ENCODE measurements at regions not wholly inside any gene's neighbourhood (a gene's known extent, or its start where the extent isn't known, plus 50 kb on each side); places are given as distances from the start of the nearest gene placed in this dataset.
A peak's percentile ranks its signal among the peaks of the same experiment; 100 is the strongest.

DNA sequence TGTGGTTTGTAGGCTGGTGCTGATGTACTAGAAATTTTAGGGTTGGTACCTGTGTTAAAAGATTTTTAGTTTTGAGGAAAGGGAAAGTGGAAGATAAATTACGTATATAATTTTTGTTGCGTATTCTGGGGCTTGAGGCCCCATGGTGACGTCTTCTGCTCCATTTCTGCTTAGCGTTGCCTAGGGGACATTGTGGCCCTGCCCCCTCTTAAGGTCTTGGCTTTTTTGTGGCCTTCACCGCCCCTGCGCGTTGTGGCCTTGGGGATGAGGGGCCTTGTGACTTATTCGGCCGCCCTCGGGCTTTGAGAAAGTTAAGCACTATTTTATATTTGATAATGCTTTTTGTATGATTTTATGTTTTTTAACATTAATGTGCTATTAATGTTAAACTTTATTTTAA, 182.0 kb downstream of the KLF13 start:
- Mint-ChIP-seq H3K27me3 (peaks cover 12% of the 10 kb centered on the region), H3K4me1 (ENCODE audit: low read depth) (peaks cover 20% of the 10 kb centered on the region), H3K36me3 (ENCODE audit: low read depth) (peaks cover 3% of the 10 kb centered on the region), H3K27ac (no peak overlapping the region), H3K4me3 (no peak overlapping the region), H3K9me3 (no peaks in the 10 kb centered on the region)
- intact Hi-C loops (cut with micrococcal nuclease), result no loop called here
- ATAC-seq (no peak), DNase-seq (no peak)
- ChIA-PET POLR2A (no interaction called here), CTCF (interaction anchor here (2.3 kb wide), 1 partner anchor 20 kb away, joined by 12 read pairs; no protein-coding TSS in a partner anchor)
- TF ChIP-seq, protein P1, sequence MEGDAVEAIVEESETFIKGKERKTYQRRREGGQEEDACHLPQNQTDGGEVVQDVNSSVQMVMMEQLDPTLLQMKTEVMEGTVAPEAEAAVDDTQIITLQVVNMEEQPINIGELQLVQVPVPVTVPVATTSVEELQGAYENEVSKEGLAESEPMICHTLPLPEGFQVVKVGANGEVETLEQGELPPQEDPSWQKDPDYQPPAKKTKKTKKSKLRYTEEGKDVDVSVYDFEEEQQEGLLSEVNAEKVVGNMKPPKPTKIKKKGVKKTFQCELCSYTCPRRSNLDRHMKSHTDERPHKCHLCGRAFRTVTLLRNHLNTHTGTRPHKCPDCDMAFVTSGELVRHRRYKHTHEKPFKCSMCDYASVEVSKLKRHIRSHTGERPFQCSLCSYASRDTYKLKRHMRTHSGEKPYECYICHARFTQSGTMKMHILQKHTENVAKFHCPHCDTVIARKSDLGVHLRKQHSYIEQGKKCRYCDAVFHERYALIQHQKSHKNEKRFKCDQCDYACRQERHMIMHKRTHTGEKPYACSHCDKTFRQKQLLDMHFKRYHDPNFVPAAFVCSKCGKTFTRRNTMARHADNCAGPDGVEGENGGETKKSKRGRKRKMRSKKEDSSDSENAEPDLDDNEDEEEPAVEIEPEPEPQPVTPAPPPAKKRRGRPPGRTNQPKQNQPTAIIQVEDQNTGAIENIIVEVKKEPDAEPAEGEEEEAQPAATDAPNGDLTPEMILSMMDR (IDR thresholded peaks at IDR 0.05), result no peak

DNA sequence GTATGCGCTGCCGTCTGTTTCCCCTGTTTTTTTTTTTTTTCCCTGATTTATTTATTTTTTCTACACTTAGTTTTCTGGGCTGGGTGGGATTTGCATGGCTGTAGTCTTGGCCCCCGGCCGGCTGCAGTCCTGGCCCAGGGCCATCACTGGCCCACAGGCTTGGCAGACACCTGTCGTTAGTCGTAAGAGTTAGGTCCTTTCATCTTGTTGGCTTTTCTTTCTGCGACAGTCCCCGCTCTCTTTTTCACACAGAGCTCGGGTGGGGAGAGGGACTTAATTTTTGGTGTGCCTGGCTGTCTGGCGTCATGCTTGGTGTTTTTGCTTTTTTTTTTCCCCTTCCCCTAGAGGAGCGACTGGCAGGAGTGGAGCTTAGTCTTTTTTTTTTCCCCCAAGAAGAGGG, 183.4 kb downstream of the KLF13 start:
- no peak for DNase-seq
- Mint-ChIP-seq H3K4me1 (ENCODE audit: low read depth) (peaks cover 20% of the 10 kb centered on the region), H3K27me3 (peaks cover 21% of the 10 kb centered on the region), H3K36me3 (ENCODE audit: low read depth) (peaks cover 3% of the 10 kb centered on the region), H3K4me3 (no peak overlapping the region), H3K9me3 (no peaks in the 10 kb centered on the region), H3K27ac (no peak overlapping the region)
- POLR2A ChIA-PET, result no interaction called here
- intact Hi-C loops (cut with micrococcal nuclease), result no loop called here
- peak; percentile 31 for ATAC-seq
- TF ChIP-seq, protein P1 (IDR thresholded peaks at IDR 0.05), result no peak
- CTCF ChIA-PET, result no interaction called here

GRCh38 chr15:31511707-31512310, 185.2 kb downstream of the KLF13 start:
- peaks cover 20% of the 10 kb centered on the region for H3K4me1 Mint-ChIP-seq (ENCODE audit: low read depth)
- H3K4me3 Mint-ChIP-seq, result peak overlapping the region; percentile 53
- peaks cover 3% of the 10 kb centered on the region for H3K36me3 Mint-ChIP-seq (ENCODE audit: low read depth)
- no peaks in the 10 kb centered on the region for H3K9me3 Mint-ChIP-seq
- TF ChIP-seq, protein P1 (IDR thresholded peaks at IDR 0.05), result no peak
- H3K27me3 Mint-ChIP-seq, result peaks cover 25% of the 10 kb centered on the region
- intact Hi-C loops (cut with micrococcal nuclease), result no loop called here
- ChIA-PET CTCF (no interaction called here), POLR2A (no interaction called here)
- H3K27ac Mint-ChIP-seq, result no peak overlapping the region
- ATAC-seq (peak; percentile 86), DNase-seq (peak; percentile 83)

- TF ChIP-seq, protein P1 (IDR thresholded peaks at IDR 0.05), result no peak
- Mint-ChIP-seq H3K27ac (no peak overlapping the region), H3K27me3 (peaks cover 26% of the 10 kb centered on the region), H3K9me3 (no peaks in the 10 kb centered on the region), H3K4me1 (ENCODE audit: low read depth) (peaks cover 17% of the 10 kb centered on the region), H3K4me3 (no peak overlapping the region), H3K36me3 (ENCODE audit: low read depth) (no peaks in the 10 kb centered on the region)
- ChIA-PET POLR2A (no interaction called here), CTCF (interaction anchor here (0.7 to 0.8 kb wide), 2 partner anchors 43 to 61 kb away, joined by 3 read pairs; no protein-coding TSS in a partner anchor)
- intact Hi-C loops (cut with micrococcal nuclease), result no loop called here
- ATAC-seq (no peak), DNase-seq (no peak)
Observed at GRCh38 chr15:31513178-31513577, 186.5 kb downstream of the KLF13 start.

GRCh38 chr15:31516440-31516839, 189.8 kb downstream of the KLF13 start:
- ChIA-PET CTCF (no interaction called here), POLR2A (interaction anchor here (2.7 kb wide), 1 partner anchor 10 kb away, joined by 7 read pairs; no protein-coding TSS in a partner anchor)
- no peaks in the 10 kb centered on the region for H3K36me3 Mint-ChIP-seq (ENCODE audit: low read depth)
- H3K27ac Mint-ChIP-seq, result no peak overlapping the region
- TF ChIP-seq, protein P1 (IDR thresholded peaks at IDR 0.05), result no peak
- no peak for ATAC-seq
- peaks cover 14% of the 10 kb centered on the region for H3K4me1 Mint-ChIP-seq (ENCODE audit: low read depth)
- no peaks in the 10 kb centered on the region for H3K9me3 Mint-ChIP-seq
- no peak for DNase-seq
- peaks cover 28% of the 10 kb centered on the region for H3K27me3 Mint-ChIP-seq
- intact Hi-C loops (cut with micrococcal nuclease), result no loop called here
- no peak overlapping the region for H3K4me3 Mint-ChIP-seq

All from activated CD8-positive, alpha-beta T cell treated with anti-CD3 and anti-CD28 coated beads for 36 hours (primary cell).